Right atrium auricular region (tissue), 2 donors: ENCODE measurements at regions not wholly inside any gene's neighbourhood (a gene's known extent, or its start where the extent isn't known, plus 50 kb on each side); places are given as distances from the start of the nearest gene placed in this dataset.

ENCODE experiments used
- DNase-seq: peaks from one replicate; pipeline ENCODE4 v3.0.0-alpha.2; 2019; ENCODE audit warnings: low spot score
- H3K27ac ChIP-seq, 2 donors: fragments of 200-600 bp; sonication (generic); 1 replicate in 1 of 2; 2 replicates in 1 of 2; pipeline ENCODE4 v1.5.1; 2016 to 2019
- H3K27me3 ChIP-seq, 2 donors: fragments of 200-600 bp; sonication (generic); one replicate each; pipeline versions ENCODE4 v1.5.1 to v1.6.0; 2017 to 2019
- H3K36me3 ChIP-seq: fragments of 200-600 bp; sonication (generic); one replicate; pipeline ENCODE4 v1.5.1; 2016
- H3K4me1 ChIP-seq, 2 donors: fragments of 200-600 bp; sonication (generic); one replicate each; pipeline versions ENCODE4 v1.5.1 to v1.6.0; 2017 to 2019
- H3K4me3 ChIP-seq, 2 donors: fragments of 200-600 bp; sonication (generic); 1 replicate in 1 of 2; 2 replicates in 1 of 2; pipeline ENCODE4 v1.5.1; 2017 to 2019; ENCODE audit warnings: mild to moderate bottlenecking in 1 of 2, moderate library complexity in 1 of 2
- H3K9me3 ChIP-seq, 2 donors: fragments of 200-600 bp; sonication (generic); one replicate each; pipeline ENCODE4 v1.5.1; 2019
- CTCF ChIP-seq, 2 donors: fragments of 200-600 bp; sonication (generic); IDR thresholded peaks; one replicate each; pipeline ENCODE4 v1.5.1; 2019; ENCODE audit warnings: antibody characterized with exemption in 2 of 2

GRCh38 chr4:1494416-1495315 is 88.4 kb upstream of the NKX1-1 start:
- Histone ChIP-seq H3K9me3 (no peaks in the 10 kb centered on the region), H3K4me3 (no peak overlapping the region), H3K36me3 (no peaks in the 10 kb centered on the region), H3K27me3 (no peaks in the 10 kb centered on the region), H3K4me1 (no peaks in the 10 kb centered on the region), H3K27ac (no peak overlapping the region)
- TF ChIP-seq CTCF (IDR thresholded peaks at IDR 0.05), result no peak
- DNase-seq, result no peak

- H3K9me3 ChIP-seq, result no peaks in the 10 kb centered on the region
- H3K4me3 ChIP-seq, result no peak overlapping the region
- no peak overlapping the region for H3K27ac ChIP-seq
- H3K4me1 ChIP-seq, result no peaks in the 10 kb centered on the region
- DNase-seq, result no peak
- H3K36me3 ChIP-seq, result no peaks in the 10 kb centered on the region
- H3K27me3 ChIP-seq, result no peaks in the 10 kb centered on the region
- TF ChIP-seq CTCF (IDR thresholded peaks at IDR 0.05), result no peak
Measured at GRCh38 chr4:1493540-1494287, 87.5 kb upstream of the NKX1-1 start.

- TF ChIP-seq CTCF (IDR thresholded peaks at IDR 0.05), result no peak
- Histone ChIP-seq H3K36me3 (no peaks in the 10 kb centered on the region), H3K4me3 (no peak overlapping the region), H3K4me1 (no peaks in the 10 kb centered on the region), H3K27me3 (no peaks in the 10 kb centered on the region), H3K9me3 (no peaks in the 10 kb centered on the region), H3K27ac (no peak overlapping the region)
- DNase-seq, result no peak
Measured at GRCh38 chr4:1492651-1493539, 86.7 kb upstream of the NKX1-1 start.

GRCh38 chr4:1492142-1492457 is 85.9 kb upstream of the NKX1-1 start:
- no peaks in the 10 kb centered on the region for H3K4me1 ChIP-seq
- no peaks in the 10 kb centered on the region for H3K36me3 ChIP-seq
- no peak for TF ChIP-seq CTCF (IDR thresholded peaks at IDR 0.05)
- H3K27ac ChIP-seq, result no peak overlapping the region
- H3K9me3 ChIP-seq, result no peaks in the 10 kb centered on the region
- no peaks in the 10 kb centered on the region for H3K27me3 ChIP-seq
- no peak for DNase-seq
- no peak overlapping the region for H3K4me3 ChIP-seq

- Histone ChIP-seq H3K4me3 (no peak overlapping the region), H3K27me3 (no peaks in the 10 kb centered on the region), H3K27ac (no peak overlapping the region), H3K9me3 (peaks cover 0 to under 1% of the 10 kb centered on the region in 2 donors), H3K36me3 (no peaks in the 10 kb centered on the region), H3K4me1 (no peaks in the 10 kb centered on the region)
- TF ChIP-seq CTCF (IDR thresholded peaks at IDR 0.05), result no peak
- no peak for DNase-seq
Measured at GRCh38 chr4:1491328-1492141, 85.3 kb upstream of the NKX1-1 start.
